ENCODE measurements at regions not wholly inside any gene's neighbourhood (a gene's known extent, or its start where the extent isn't known, plus 50 kb on each side); places are given as distances from the start of the nearest gene placed in this dataset.
"Not testable (repeated sequence)": the region's sequence is repeated elsewhere in the genome, so short reads cannot be mapped to it uniquely, and the experiment has no call there.

GRCh38 chr4:170198747-170199146 is 109.0 kb upstream of the AADAT start:
- ChIA-PET CTCF (interaction anchor here (1.0 kb wide), 1 partner anchor 48 kb away, joined by 3 read pairs; no protein-coding TSS in a partner anchor), POLR2A (no interaction called here)
- Mint-ChIP-seq H3K27me3 (peaks cover 5% of the 10 kb centered on the region), H3K4me3 (no peak overlapping the region), H3K27ac (no peak overlapping the region), H3K4me1 (peaks cover 10% of the 10 kb centered on the region), H3K9me3 (ENCODE audit: insufficient read depth) (peaks cover 10% of the 10 kb centered on the region)
- Histone ChIP-seq H3K9me3 (ENCODE audit: control extremely low read depth in 1 of 3, control insufficient read depth in 2 of 3, insufficient read depth in 1 of 3, low read length in 2 of 3) (peaks cover 4 to 6% (median 6%) of the 10 kb centered on the region in 3 donors), H3K27me3 (replicated peaks in 1 of 4; ENCODE audit: control extremely low read depth in 1 of 4, control insufficient read depth in 3 of 4, insufficient read depth in 4 of 4, low read length in 3 of 4) (no peaks in the 10 kb centered on the region), H3K4me2 (replicated peaks; ENCODE audit: low read depth, low read length, poor library complexity, severe bottlenecking) (no peak overlapping the region), H3K36me3 (replicated peaks in 1 of 2; ENCODE audit: control extremely low read depth in 1 of 2, control insufficient read depth in 1 of 2, extremely low read depth in 1 of 2, insufficient read depth in 2 of 2, low read length in 1 of 2) (no peaks in the 10 kb centered on the region), H3K4me3 (ENCODE audit: control extremely low read depth in 1 of 5, extremely low read depth in 1 of 5, insufficient read depth in 1 of 5, low read depth in 2 of 5, low read length in 4 of 5) (no peak overlapping the region), H4K20me1 (ENCODE audit: control insufficient read depth, insufficient read depth, low read length, poor library complexity, severe bottlenecking) (no peaks in the 10 kb centered on the region), H3K4me1 (ENCODE audit: control insufficient read depth in 2 of 2, insufficient read depth in 2 of 2, low read length in 2 of 2) (peaks cover 0 to 12% of the 10 kb centered on the region in 2 donors), H2AFZ (ENCODE audit: insufficient read depth, low read depth, low read length, poor library complexity, severe bottlenecking) (no peak overlapping the region), H3K27ac (ENCODE audit: low read length in 2 of 2) (no peak overlapping the region), H3K79me2 (ENCODE audit: control insufficient read depth, insufficient read depth, low read length) (no peaks in the 10 kb centered on the region), H3K9ac (ENCODE audit: low read length) (no peak overlapping the region)
- ATAC-seq (ENCODE audit: low read depth) (no peak), DNase-seq (no peak)
- TF ChIP-seq EZH2 (IDR thresholded peaks at IDR 0.05; ENCODE audit: borderline replicate concordance, insufficient read depth, low read depth, low read length, poor library complexity, severe bottlenecking) (no peak), CTCF (IDR thresholded peaks at IDR 0.05) (no peak)
- WGBS (ENCODE audit: insufficient coverage), result no CpG with 5 or more reads among the region's 1 CpG
- intact Hi-C loops (cut with micrococcal nuclease), result no loop called here

GRCh38 chr4:170194794-170195193 is 105.0 kb upstream of the AADAT start:
- POLR2A ChIA-PET; H3K9me3 Mint-ChIP-seq (ENCODE audit: insufficient read depth); H3K79me2 ChIP-seq (ENCODE audit: control insufficient read depth, insufficient read depth, low read length); H3K4me3 Mint-ChIP-seq; H3K27ac Mint-ChIP-seq; H4K20me1 ChIP-seq (ENCODE audit: control insufficient read depth, insufficient read depth, low read length, poor library complexity, severe bottlenecking); H3K27me3 Mint-ChIP-seq; H3K4me3 ChIP-seq (ENCODE audit: control extremely low read depth in 1 of 5, extremely low read depth in 1 of 5, insufficient read depth in 1 of 5, low read depth in 2 of 5, low read length in 4 of 5); ATAC-seq (ENCODE audit: low read depth); CTCF ChIA-PET; H2AFZ ChIP-seq (ENCODE audit: insufficient read depth, low read depth, low read length, poor library complexity, severe bottlenecking); H3K4me1 Mint-ChIP-seq; H3K4me1 ChIP-seq (ENCODE audit: control insufficient read depth in 2 of 2, insufficient read depth in 2 of 2, low read length in 2 of 2); H3K9ac ChIP-seq (ENCODE audit: low read length); DNase-seq; intact Hi-C loops (cut with micrococcal nuclease); H3K4me2 ChIP-seq (replicated peaks; ENCODE audit: low read depth, low read length, poor library complexity, severe bottlenecking); H3K27me3 ChIP-seq (replicated peaks in 1 of 4; ENCODE audit: control extremely low read depth in 1 of 4, control insufficient read depth in 3 of 4, insufficient read depth in 4 of 4, low read length in 3 of 4); H3K9me3 ChIP-seq (ENCODE audit: control extremely low read depth in 1 of 3, control insufficient read depth in 2 of 3, insufficient read depth in 1 of 3, low read length in 2 of 3); H3K27ac ChIP-seq (ENCODE audit: low read length in 2 of 2); H3K36me3 ChIP-seq (replicated peaks in 1 of 2; ENCODE audit: control extremely low read depth in 1 of 2, control insufficient read depth in 1 of 2, extremely low read depth in 1 of 2, insufficient read depth in 2 of 2, low read length in 1 of 2): not testable (repeated sequence)
- no CpG with 5 or more reads among the region's 2 CpGs for WGBS (ENCODE audit: insufficient coverage)
